ENCODE measurements at regions not wholly inside any gene's neighbourhood (a gene's known extent, or its start where the extent isn't known, plus 50 kb on each side); places are given as distances from the start of the nearest gene placed in this dataset.

DNA sequence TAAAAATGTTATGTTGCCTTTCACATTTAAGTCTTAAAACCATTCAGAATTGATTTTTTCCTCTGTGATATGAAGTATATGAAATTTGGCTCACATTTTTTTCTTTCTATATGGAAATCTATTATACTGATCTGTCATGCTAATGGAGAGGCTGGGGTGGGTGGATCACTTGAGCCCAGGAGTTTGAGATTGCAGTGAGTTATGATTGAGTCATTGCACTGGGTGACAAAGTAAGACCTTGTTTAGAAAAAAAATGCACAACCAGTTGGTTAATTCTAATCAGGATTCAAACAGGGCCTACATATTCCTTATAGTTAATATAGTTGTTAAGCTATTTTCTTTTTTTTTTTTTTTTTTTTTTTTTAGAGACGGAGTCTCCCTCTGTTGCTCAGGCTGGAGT is 230.5 kb downstream of the MFSD1 start:
- TF ChIP-seq, protein P1, sequence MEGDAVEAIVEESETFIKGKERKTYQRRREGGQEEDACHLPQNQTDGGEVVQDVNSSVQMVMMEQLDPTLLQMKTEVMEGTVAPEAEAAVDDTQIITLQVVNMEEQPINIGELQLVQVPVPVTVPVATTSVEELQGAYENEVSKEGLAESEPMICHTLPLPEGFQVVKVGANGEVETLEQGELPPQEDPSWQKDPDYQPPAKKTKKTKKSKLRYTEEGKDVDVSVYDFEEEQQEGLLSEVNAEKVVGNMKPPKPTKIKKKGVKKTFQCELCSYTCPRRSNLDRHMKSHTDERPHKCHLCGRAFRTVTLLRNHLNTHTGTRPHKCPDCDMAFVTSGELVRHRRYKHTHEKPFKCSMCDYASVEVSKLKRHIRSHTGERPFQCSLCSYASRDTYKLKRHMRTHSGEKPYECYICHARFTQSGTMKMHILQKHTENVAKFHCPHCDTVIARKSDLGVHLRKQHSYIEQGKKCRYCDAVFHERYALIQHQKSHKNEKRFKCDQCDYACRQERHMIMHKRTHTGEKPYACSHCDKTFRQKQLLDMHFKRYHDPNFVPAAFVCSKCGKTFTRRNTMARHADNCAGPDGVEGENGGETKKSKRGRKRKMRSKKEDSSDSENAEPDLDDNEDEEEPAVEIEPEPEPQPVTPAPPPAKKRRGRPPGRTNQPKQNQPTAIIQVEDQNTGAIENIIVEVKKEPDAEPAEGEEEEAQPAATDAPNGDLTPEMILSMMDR (optimal IDR thresholded peaks at IDR 0.05 in 1 of 3, IDR thresholded peaks at IDR 0.05 in 1 of 3, conservative IDR thresholded peaks at IDR 0.05 in 1 of 3; ENCODE audit: extremely low read depth in 1 of 3, insufficient read depth in 2 of 3, low read length in 3 of 3) = no peak
- no peak for TF ChIP-seq EZH2 (IDR thresholded peaks at IDR 0.05; ENCODE audit: low read length)
